H7 (cell line): ENCODE measurements at regions not wholly inside any gene's neighbourhood (a gene's known extent, or its start where the extent isn't known, plus 50 kb on each side); places are given as distances from the start of the nearest gene placed in this dataset.
A peak's percentile ranks its signal among the peaks of the same experiment; 100 is the strongest.

ENCODE experiments used
- DNase-seq: peaks from one replicate; pipeline ENCODE4 v3.0.0; 2012
- H3K27me3 ChIP-seq: 2 replicates; pipeline ENCODE4 v1.6.0; 2011; ENCODE audit warnings: mild to moderate bottlenecking, low read length; ENCODE audit not compliant: control insufficient read depth, insufficient read depth
- H3K36me3 ChIP-seq: replicated peaks from 2 replicates; pipeline ENCODE4 v1.5.1; 2011; ENCODE audit warnings: low read length; ENCODE audit not compliant: control insufficient read depth, insufficient read depth
- H3K4me3 ChIP-seq: 2 replicates; pipeline ENCODE4 v1.5.1; 2011; ENCODE audit warnings: low read depth, mild to moderate bottlenecking, control low read depth, low read length, moderate library complexity; ENCODE audit not compliant: insufficient read depth

GRCh38 chr10:29962166-29962850 lies 97.1 kb downstream of the JCAD start:
- Histone ChIP-seq H3K36me3 (no peaks in the 10 kb centered on the region), H3K27me3 (no peaks in the 10 kb centered on the region), H3K4me3 (no peak overlapping the region)
- DNase-seq = no peak

- no peak for DNase-seq
- Histone ChIP-seq H3K36me3 (no peaks in the 10 kb centered on the region), H3K27me3 (no peaks in the 10 kb centered on the region), H3K4me3 (no peak overlapping the region)
These were observed 98.0 kb downstream of the JCAD start for GRCh38 chr10:29961351-29961750.

DNA sequence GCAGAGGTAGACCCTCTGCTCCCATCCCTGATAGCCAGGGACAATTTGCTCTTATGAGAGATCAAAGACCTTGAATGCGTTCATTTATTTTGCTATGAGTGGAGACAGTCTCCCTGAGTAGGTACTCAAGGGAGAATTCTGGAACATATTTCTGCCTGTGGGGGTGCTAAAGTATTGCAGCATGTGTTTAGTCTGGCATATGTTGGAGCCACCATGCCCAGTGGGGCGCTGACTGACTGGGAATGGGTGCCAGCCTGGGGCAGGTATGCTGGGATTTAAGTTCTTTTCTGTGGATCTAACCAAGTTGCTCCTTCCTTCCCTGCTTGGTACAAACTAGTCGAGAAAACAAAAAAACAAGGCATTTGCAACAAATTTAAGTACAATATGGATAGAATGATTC lies 99.1 kb downstream of the JCAD start:
- H3K4me3 ChIP-seq = no peak overlapping the region
- no peaks in the 10 kb centered on the region for H3K36me3 ChIP-seq
- no peak for DNase-seq
- H3K27me3 ChIP-seq = no peaks in the 10 kb centered on the region

- no peak overlapping the region for H3K4me3 ChIP-seq
- no peaks in the 10 kb centered on the region for H3K27me3 ChIP-seq
- H3K36me3 ChIP-seq = no peaks in the 10 kb centered on the region
- DNase-seq = no peak
These were observed 99.8 kb downstream of the JCAD start for GRCh38 chr10:29959586-29959985.

DNA sequence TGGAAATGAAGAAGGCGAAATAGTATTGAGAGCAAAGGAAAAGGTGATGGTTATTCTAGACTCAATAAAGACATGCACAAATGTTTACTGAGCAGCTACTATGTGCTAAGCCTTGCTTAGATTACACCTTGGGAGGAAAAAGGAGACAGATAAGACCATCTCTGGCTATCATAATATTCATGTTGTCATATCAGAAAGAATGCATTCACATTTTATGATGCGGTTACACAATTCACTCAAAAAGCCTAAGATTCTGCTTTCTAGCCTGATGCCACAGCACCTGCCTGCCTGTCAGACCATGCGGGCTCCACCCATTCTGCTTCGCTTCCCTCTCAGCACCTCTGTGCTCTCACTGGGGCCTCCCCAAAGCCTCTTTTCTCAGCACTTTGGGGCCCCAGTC lies 100.9 kb downstream of the JCAD start:
- Histone ChIP-seq H3K27me3 (no peaks in the 10 kb centered on the region), H3K36me3 (no peaks in the 10 kb centered on the region), H3K4me3 (no peak overlapping the region)
- DNase-seq = no peak

- Histone ChIP-seq H3K4me3 (no peak overlapping the region), H3K36me3 (no peaks in the 10 kb centered on the region), H3K27me3 (no peaks in the 10 kb centered on the region)
- no peak for DNase-seq
These were observed 101.5 kb downstream of the JCAD start for GRCh38 chr10:29957907-29958331.

DNA sequence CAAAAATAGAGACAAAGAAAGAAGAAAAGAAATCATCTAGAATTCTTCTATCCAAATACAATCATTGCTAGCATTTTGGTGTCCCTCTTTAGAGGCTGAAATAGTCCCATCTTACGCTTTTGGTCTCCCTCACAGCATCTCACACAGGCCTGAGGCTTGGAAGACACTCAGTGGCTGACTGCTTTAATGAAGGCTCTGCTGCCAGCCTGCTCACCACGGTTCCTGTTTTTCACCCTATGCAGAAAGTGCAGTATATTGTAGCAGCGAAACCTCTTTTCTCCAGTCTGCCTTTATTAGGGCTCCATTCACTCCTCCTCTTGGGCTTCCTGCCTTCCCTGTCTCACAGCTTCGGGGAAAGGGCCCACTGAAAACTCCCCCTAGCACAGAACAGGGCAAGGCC lies 102.2 kb downstream of the JCAD start:
- no peak for DNase-seq
- Histone ChIP-seq H3K27me3 (no peaks in the 10 kb centered on the region), H3K36me3 (no peaks in the 10 kb centered on the region), H3K4me3 (no peak overlapping the region)

- DNase-seq = no peak
- Histone ChIP-seq H3K27me3 (no peaks in the 10 kb centered on the region), H3K36me3 (no peaks in the 10 kb centered on the region)
These were observed 103.0 kb downstream of the JCAD start for GRCh38 chr10:29956335-29956924.

DNA sequence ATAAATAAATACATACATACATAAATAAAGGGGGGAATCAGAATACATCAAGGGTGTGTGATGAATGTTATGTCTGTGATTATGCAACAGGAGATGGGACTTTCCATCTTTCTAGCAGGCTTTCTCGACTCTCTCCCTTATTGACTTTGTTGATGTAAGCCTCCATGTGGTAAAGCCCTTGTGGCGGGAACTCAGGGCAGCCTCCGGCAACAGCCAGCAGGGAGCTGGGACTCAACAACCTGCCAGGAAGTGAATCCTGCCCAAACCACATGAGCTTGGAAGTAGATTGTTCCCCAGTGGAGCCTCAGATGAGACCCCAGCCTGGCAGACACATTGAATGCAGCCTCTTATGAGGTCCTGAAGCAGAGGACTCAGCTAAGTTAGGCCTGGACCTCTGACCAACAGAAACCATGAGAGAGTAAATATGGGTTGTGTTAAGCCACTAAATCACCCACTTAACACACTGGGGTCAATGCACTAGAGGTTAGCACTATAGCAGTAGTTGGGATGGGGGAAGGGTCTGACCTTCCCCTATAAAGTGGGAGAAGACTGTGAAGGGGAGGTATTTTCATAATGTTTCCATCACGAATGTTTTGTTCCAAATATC lies 104.0 kb downstream of the JCAD start:
- peak; percentile 46 for DNase-seq
- Histone ChIP-seq H3K27me3 (no peaks in the 10 kb centered on the region), H3K36me3 (no peaks in the 10 kb centered on the region), H3K4me3 (no peak overlapping the region)

More at GRCh38 chr10:29956335-29956924, 103.0 kb downstream of the JCAD start:
- H3K4me3 ChIP-seq = no peak overlapping the region

DNA sequence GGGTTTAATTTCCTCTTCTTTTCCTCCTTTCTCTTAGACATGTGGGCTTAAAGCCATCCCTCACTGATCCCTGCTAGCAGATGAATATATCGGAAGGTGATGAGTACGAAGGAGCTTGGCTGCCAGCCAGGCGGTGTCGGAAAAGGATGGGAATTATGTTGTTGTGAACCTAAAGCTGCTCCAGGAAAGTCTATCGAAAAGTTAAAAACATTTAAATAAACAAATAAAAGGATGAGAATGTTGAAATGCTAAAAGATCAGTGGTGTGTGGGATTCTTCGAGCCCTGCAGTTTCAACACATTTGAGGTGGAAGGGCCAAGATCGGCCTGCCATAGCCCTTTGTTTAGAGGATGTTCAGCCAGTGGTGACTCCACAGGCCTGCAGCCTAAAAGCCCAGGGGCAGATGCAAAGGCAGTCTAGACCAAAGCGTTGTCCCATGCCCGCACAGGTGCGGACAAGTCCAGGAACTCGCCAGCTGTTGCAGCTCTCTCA lies 107.9 kb downstream of the JCAD start:
- Histone ChIP-seq H3K4me3 (no peak overlapping the region), H3K27me3 (no peaks in the 10 kb centered on the region)
- DNase-seq = no peak

GRCh38 chr10:29950391-29950790 lies 109.0 kb downstream of the JCAD start:
- no peak for DNase-seq
- Histone ChIP-seq H3K36me3 (no peaks in the 10 kb centered on the region), H3K4me3 (no peak overlapping the region), H3K27me3 (no peaks in the 10 kb centered on the region)

More for the DNA sequence above, 107.9 kb downstream of the JCAD start:
- H3K36me3 ChIP-seq = no peaks in the 10 kb centered on the region

DNA sequence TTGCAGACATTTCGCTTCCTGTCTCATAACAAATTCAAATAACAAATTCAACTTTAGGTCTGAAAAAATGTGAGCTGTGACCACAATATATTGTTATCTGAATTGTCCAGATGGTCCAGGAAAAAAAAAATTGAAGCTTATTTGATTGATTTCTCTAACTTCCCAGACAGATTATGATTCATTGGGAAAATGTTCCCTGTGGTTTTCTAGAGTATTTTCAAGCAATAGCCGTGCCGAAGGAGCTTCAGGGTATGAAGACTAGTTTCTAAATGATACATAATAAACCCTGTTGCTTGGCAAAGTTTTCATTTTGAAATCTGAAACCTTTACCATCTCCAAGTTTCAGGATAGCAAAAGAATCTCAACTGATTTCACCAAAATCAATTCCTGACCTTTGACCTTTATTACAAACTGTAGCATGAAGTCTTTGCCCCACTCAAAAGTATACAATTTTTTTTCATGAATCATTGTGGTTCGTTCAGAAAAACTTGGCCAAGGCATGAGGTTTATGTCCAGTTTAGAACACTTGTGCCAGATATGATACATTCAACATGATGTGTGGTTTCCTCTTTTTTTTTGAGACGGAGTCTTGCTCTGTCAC lies 109.9 kb downstream of the JCAD start:
- no peaks in the 10 kb centered on the region for H3K27me3 ChIP-seq
- no peak overlapping the region for H3K4me3 ChIP-seq
- DNase-seq = no peak
- no peaks in the 10 kb centered on the region for H3K36me3 ChIP-seq

DNA sequence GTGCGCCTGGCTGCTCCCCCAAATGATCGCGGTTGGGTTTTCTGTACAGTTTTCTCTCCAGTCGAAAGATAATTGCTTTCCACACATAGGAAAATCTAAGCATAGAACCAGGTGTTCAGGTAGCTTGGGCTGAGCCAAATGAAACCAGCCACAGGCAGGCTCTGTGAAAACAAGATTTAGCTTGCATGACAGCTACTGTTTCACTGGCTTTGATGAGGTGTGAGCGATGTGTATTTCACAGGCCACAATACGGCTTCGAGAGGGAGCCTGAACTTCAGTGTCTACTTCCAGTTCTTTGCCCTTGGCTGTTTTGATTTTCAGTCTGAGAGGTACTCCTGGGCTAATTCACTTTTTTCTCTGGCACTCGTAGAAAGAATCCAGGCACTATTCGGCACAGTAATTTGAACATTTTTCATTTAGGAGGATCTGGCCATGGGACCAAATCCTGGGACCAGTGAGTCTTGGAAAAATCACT lies 110.5 kb downstream of the JCAD start:
- Histone ChIP-seq H3K4me3 (no peak overlapping the region), H3K27me3 (no peaks in the 10 kb centered on the region)
- DNase-seq = no peak

GRCh38 chr10:29947701-29948060 lies 111.7 kb downstream of the JCAD start:
- no peak overlapping the region for H3K4me3 ChIP-seq
- no peaks in the 10 kb centered on the region for H3K36me3 ChIP-seq
- DNase-seq = peak; percentile 27
- H3K27me3 ChIP-seq = no peaks in the 10 kb centered on the region

More for the DNA sequence above, 110.5 kb downstream of the JCAD start:
- no peaks in the 10 kb centered on the region for H3K36me3 ChIP-seq
